HEK293T (cell line): ENCODE measurements at regions not wholly inside any gene's neighbourhood (a gene's known extent, or its start where the extent isn't known, plus 50 kb on each side); places are given as distances from the start of the nearest gene placed in this dataset.

Experiments used
- CTCF ChIA-PET: fragments of 350-600 bp; formaldehyde crosslinking; extraction: SDS; loops from one replicate; lab custom pipeline; 2021; ENCODE audit warnings: antibody characterized with exemption, inconsistent platforms; lab: Yijun Ruan, JAX
- POLR2A ChIA-PET: fragments of 350-600 bp; formaldehyde crosslinking; extraction: SDS; loops from one replicate; lab custom pipeline; 2020; ENCODE audit warnings: antibody characterized with exemption, inconsistent platforms; lab: Yijun Ruan, JAX
- DNase-seq: peaks from one replicate; pipeline ENCODE4 v3.0.0; 2012; ENCODE audit warnings: mixed read lengths; ENCODE audit errors: extremely low spot score
- CTBP1 ChIP-seq: fragments of 450-650 bp; IDR thresholded peaks from 2 replicates; pipeline ENCODE4 v1.6.1; 2016; ENCODE audit warnings: borderline replicate concordance
- FOXA1 ChIP-seq: fragments of 450-650 bp; IDR thresholded peaks from 2 replicates; pipeline ENCODE4 v1.6.1; 2016; ENCODE audit warnings: mild to moderate bottlenecking
- HDGF ChIP-seq: fragments of 450-650 bp; IDR thresholded peaks from 2 replicates; pipeline ENCODE4 v1.6.1; 2017; ENCODE audit warnings: antibody characterized with exemption, borderline replicate concordance
- LEF1 ChIP-seq: fragments of 450-650 bp; IDR thresholded peaks from 2 replicates; pipeline ENCODE4 v1.6.1; 2017; ENCODE audit warnings: mild to moderate bottlenecking, borderline replicate concordance
- NFRKB ChIP-seq: fragments of 450-650 bp; IDR thresholded peaks from 2 replicates; pipeline ENCODE4 v1.6.1; 2016; ENCODE audit warnings: mild to moderate bottlenecking, moderate library complexity
- SUZ12 ChIP-seq: fragments of 450-650 bp; IDR thresholded peaks from 2 replicates; pipeline ENCODE4 v1.6.1; 2016; ENCODE audit warnings: mild to moderate bottlenecking
- TARDBP ChIP-seq: fragments of 450-650 bp; IDR thresholded peaks from 2 replicates; pipeline ENCODE4 v1.6.1; 2016

GRCh38 chr22:46098525-46099475, 51.5 kb upstream of the PPARA start:
- TF ChIP-seq TARDBP = no peak
- no peak for DNase-seq
- ChIA-PET POLR2A (interaction anchor here (1.4 kb wide), 1 partner anchor 85 kb away, joined by 6 read pairs; no protein-coding TSS in a partner anchor), CTCF (no interaction called here)

- CTCF ChIA-PET = no interaction called here
- POLR2A ChIA-PET = no interaction called here
- TF ChIP-seq SUZ12 (no peak), HDGF (no peak), LEF1 (no peak)
- no peak for DNase-seq
Observed at GRCh38 chr22:46099740-46100139, 50.6 kb upstream of the PPARA start.

- POLR2A ChIA-PET = no interaction called here
- DNase-seq = no peak
- CTCF ChIA-PET = no interaction called here
- TF ChIP-seq NFRKB = no peak
- no peak for TF ChIP-seq FOXA1
- TF ChIP-seq CTBP1 = no peak
- TF ChIP-seq TARDBP = no peak
- no peak for TF ChIP-seq LEF1
Observed at GRCh38 chr22:46100401-46101105, 49.8 kb upstream of the PPARA start.
